Stomach smooth muscle (tissue), 2 donors: ENCODE measurements at regions not wholly inside any gene's neighbourhood (a gene's known extent, or its start where the extent isn't known, plus 50 kb on each side); places are given as distances from the start of the nearest gene placed in this dataset.

Source experiments
- H3K27ac ChIP-seq: one replicate; pipeline ENCODE4 v1.7.0; 2013; ENCODE audit warnings: mild to moderate bottlenecking, low read length, inconsistent platforms
- H3K27me3 ChIP-seq, 2 donors: one replicate each; pipeline ENCODE4 v1.7.0; 2013; ENCODE audit warnings: low read length in 2 of 2; ENCODE audit not compliant: insufficient read depth in 2 of 2, control insufficient read depth in 1 of 2
- H3K36me3 ChIP-seq, 2 donors: one replicate each; pipeline ENCODE4 v1.7.0; 2013; ENCODE audit warnings: low read length in 2 of 2; ENCODE audit not compliant: control insufficient read depth in 2 of 2, insufficient read depth in 2 of 2
- H3K4me1 ChIP-seq: one replicate; pipeline ENCODE4 v1.7.0; 2013; ENCODE audit warnings: low read length; ENCODE audit not compliant: control insufficient read depth, insufficient read depth
- H3K4me3 ChIP-seq, 2 donors: one replicate each; pipeline ENCODE4 v1.7.0; 2013; ENCODE audit warnings: low read length in 2 of 2
- H3K9ac ChIP-seq, 2 donors: one replicate each; pipeline ENCODE4 v1.7.0; 2013; ENCODE audit warnings: low read length in 2 of 2, mild to moderate bottlenecking in 1 of 2
- H3K9me3 ChIP-seq, 2 donors: one replicate each; pipeline ENCODE4 v1.7.0; 2013; ENCODE audit warnings: low read length in 2 of 2; ENCODE audit not compliant: control insufficient read depth in 2 of 2
- donor health status: healthy.
- donor health status: Pancreatic carcinoma.

DNA sequence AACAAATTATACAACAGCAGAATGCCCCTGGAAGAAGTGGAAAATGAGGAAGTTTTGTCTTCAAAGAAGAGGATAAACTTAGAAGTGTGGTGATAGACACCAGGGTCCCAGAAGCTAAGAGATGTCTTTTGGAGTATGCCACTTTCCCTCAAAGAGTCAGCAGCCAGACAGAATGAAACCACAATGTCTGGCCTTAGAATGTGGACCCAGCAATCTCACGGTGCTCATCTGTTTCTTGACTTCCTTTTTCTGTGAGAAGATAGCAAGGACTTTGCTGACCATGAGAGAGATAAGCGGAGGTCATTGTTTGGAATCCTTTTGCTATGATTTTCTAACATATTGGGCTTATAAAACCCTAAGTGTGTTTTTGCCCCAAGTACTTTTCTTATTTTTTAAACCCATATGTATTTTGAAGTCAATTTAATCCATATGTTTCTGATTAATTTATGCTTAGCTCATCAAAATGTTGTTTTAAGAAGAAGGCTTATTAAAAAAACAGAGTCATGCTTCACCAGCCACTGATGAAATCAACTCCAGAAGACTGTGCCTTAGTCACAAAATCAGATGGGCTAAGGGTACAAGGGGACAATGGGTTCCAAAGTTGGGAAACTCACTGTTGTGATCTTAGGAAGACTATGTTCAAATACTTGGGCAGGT lies 451.2 kb upstream of the JAG1 start:
- Histone ChIP-seq H3K4me3 (no peak overlapping the region), H3K36me3 (no peaks in the 10 kb centered on the region), H3K27ac (no peak overlapping the region), H3K9ac (no peak overlapping the region), H3K27me3 (no peaks in the 10 kb centered on the region), H3K4me1 (no peaks in the 10 kb centered on the region), H3K9me3 (no peaks in the 10 kb centered on the region)

DNA sequence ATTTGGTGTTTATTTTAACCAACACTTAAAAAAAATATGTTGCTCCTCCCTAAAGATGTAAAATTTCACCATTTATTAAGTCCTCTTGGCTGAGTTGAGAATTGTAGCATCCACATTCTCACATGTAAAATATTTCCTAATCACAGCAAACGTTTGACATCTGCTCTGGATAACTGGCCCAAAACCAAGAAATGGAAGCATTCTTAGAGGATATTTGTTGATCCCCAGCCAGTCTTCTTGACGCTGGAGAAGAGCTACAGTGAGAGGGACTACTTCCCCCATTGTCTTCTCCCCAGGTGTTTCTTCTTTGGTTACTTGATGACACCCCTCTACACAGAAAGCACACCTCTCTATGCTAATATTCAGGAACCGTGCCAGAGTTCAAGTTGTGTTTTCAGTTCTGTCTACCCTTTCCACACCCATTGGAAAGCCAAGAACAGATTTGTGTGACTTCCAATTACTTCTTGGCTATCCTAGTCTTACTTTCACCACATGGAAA lies 454.5 kb upstream of the JAG1 start:
- Histone ChIP-seq H3K27me3 (no peaks in the 10 kb centered on the region), H3K36me3 (no peaks in the 10 kb centered on the region), H3K27ac (no peak overlapping the region), H3K4me3 (no peak overlapping the region), H3K9me3 (no peaks in the 10 kb centered on the region), H3K9ac (no peak overlapping the region), H3K4me1 (no peaks in the 10 kb centered on the region)

GRCh38 chr20:11128721-11129120 lies 454.9 kb upstream of the JAG1 start:
- H3K9me3 ChIP-seq, result no peaks in the 10 kb centered on the region
- no peak overlapping the region for H3K27ac ChIP-seq
- no peak overlapping the region for H3K9ac ChIP-seq
- H3K27me3 ChIP-seq, result no peaks in the 10 kb centered on the region
- no peaks in the 10 kb centered on the region for H3K4me1 ChIP-seq
- H3K4me3 ChIP-seq, result no peak overlapping the region
- no peaks in the 10 kb centered on the region for H3K36me3 ChIP-seq

- Histone ChIP-seq H3K4me3 (no peak overlapping the region), H3K4me1 (no peaks in the 10 kb centered on the region), H3K27ac (no peak overlapping the region), H3K27me3 (no peaks in the 10 kb centered on the region), H3K9ac (no peak overlapping the region), H3K36me3 (no peaks in the 10 kb centered on the region), H3K9me3 (no peaks in the 10 kb centered on the region)
Observed at GRCh38 chr20:11130554-11131166, 456.9 kb upstream of the JAG1 start.

GRCh38 chr20:11132819-11133415 lies 459.1 kb upstream of the JAG1 start:
- Histone ChIP-seq H3K9ac (no peak overlapping the region), H3K4me1 (no peaks in the 10 kb centered on the region), H3K27me3 (no peaks in the 10 kb centered on the region), H3K4me3 (no peak overlapping the region), H3K27ac (no peak overlapping the region), H3K36me3 (no peaks in the 10 kb centered on the region), H3K9me3 (no peaks in the 10 kb centered on the region)

DNA sequence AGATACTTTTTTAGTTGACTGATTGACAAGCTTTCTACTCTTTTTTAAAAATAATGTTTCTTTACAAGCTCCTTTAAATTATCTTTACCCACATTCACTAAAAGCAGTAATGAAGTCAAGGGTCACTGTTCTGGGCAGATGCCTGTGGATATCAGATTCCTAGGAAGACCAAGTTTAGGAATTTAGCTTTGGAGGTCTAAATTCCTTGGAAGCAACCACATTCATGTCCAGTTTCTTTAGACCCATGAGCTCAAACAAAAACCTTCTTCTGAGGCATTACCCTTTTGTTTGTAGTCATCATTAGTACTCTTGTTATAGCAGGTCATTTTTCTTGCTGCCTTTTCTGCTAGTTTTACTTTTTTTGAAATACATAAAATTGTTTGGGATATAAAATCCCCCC lies 462.9 kb upstream of the JAG1 start:
- no peaks in the 10 kb centered on the region for H3K4me1 ChIP-seq
- no peak overlapping the region for H3K4me3 ChIP-seq
- H3K27ac ChIP-seq, result no peak overlapping the region
- H3K27me3 ChIP-seq, result no peaks in the 10 kb centered on the region
- no peak overlapping the region for H3K9ac ChIP-seq
- H3K36me3 ChIP-seq, result no peaks in the 10 kb centered on the region
- H3K9me3 ChIP-seq, result no peaks in the 10 kb centered on the region

GRCh38 chr20:11137688-11138087 lies 463.9 kb upstream of the JAG1 start:
- Histone ChIP-seq H3K4me1 (no peaks in the 10 kb centered on the region), H3K27ac (no peak overlapping the region), H3K9ac (no peak overlapping the region), H3K9me3 (peaks cover 0 to 2% of the 10 kb centered on the region in 2 donors), H3K27me3 (no peaks in the 10 kb centered on the region), H3K4me3 (no peak overlapping the region), H3K36me3 (no peaks in the 10 kb centered on the region)

DNA sequence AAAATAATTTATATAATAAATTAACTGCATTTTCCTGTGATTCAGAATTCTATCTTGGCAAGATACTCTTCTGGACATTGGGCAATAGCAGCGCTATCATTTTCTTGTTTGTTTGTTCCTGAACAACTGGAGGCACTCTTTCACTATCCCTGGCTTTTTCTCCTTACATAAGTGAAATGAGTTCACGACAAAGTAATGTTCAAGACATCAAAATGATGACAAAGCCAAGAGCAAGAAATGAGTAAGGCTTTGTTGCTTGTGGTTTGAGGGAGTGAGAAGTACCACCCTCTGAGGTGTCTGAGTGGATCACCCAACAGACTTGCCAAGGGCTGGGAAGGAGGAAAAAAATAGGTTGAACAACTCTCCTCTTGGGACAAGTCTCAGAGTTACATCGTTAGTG lies 466.6 kb upstream of the JAG1 start:
- no peak overlapping the region for H3K9ac ChIP-seq
- H3K4me1 ChIP-seq, result no peaks in the 10 kb centered on the region
- H3K4me3 ChIP-seq, result no peak overlapping the region
- no peaks in the 10 kb centered on the region for H3K27me3 ChIP-seq
- H3K36me3 ChIP-seq, result no peaks in the 10 kb centered on the region
- H3K9me3 ChIP-seq, result peaks cover 0 to 2% of the 10 kb centered on the region in 2 donors
- H3K27ac ChIP-seq, result no peak overlapping the region

GRCh38 chr20:11143481-11143880 lies 469.7 kb upstream of the JAG1 start:
- H3K9ac ChIP-seq, result no peak overlapping the region

GRCh38 chr20:11144114-11144950 lies 470.5 kb upstream of the JAG1 start:
- Histone ChIP-seq H3K27me3 (no peaks in the 10 kb centered on the region), H3K36me3 (no peaks in the 10 kb centered on the region), H3K9ac (no peak overlapping the region), H3K9me3 (peaks cover 0 to 2% of the 10 kb centered on the region in 2 donors), H3K4me1 (no peaks in the 10 kb centered on the region), H3K4me3 (no peak overlapping the region), H3K27ac (no peak overlapping the region)

More at GRCh38 chr20:11143481-11143880, 469.7 kb upstream of the JAG1 start:
- Histone ChIP-seq H3K4me3 (no peak overlapping the region), H3K4me1 (no peaks in the 10 kb centered on the region), H3K27me3 (no peaks in the 10 kb centered on the region), H3K27ac (no peak overlapping the region), H3K9me3 (peaks cover 0 to 2% of the 10 kb centered on the region in 2 donors), H3K36me3 (no peaks in the 10 kb centered on the region)
